ENCODE measurements at regions not wholly inside any gene's neighbourhood (a gene's known extent, or its start where the extent isn't known, plus 50 kb on each side); places are given as distances from the start of the nearest gene placed in this dataset.

- TF ChIP-seq CTCF (IDR thresholded peaks at IDR 0.05) (no peak), POLR2A (IDR thresholded peaks at IDR 0.05) (no peak)
Measured at GRCh38 chr14:22382955-22383354, 206.1 kb downstream of the DAD1 start.
